ENCODE measurements at regions not wholly inside any gene's neighbourhood (a gene's known extent, or its start where the extent isn't known, plus 50 kb on each side); places are given as distances from the start of the nearest gene placed in this dataset.
"Not testable (repeated sequence)": the region's sequence is repeated elsewhere in the genome, so short reads cannot be mapped to it uniquely, and the experiment has no call there.

DNA sequence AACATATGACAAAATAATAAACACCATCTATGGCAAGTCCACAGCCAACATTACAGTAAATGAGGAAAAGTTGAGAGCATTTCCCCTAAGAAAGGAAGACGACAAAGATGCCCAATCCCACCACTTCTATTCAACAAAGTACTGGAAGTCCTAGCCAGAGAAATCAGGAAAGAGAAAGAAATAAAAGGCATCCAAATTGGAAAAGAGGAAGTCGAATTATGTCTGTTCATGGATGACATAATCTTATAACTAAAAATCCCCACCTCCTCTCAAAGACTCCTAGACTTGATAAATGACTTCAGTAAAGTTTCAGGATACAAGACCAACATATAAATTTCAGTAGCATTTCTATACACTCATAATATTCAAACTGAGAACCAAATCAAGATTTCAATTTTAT is 288.5 kb upstream of the POT1 start:
- DNase-seq = peak in 2 of 3 donors; percentile 3
- no CpG with 5 or more reads among the region's 2 CpGs for WGBS (ENCODE audit: insufficient coverage)
- Histone ChIP-seq H3K4me3 (ENCODE audit: control insufficient read depth in 1 of 7, extremely low read depth in 1 of 7, insufficient read depth in 4 of 7, low read depth in 2 of 7, low read length in 6 of 7) (no peak overlapping the region), H3K27ac (ENCODE audit: insufficient read depth in 1 of 2, low read depth in 1 of 2, low read length in 2 of 2, poor library complexity in 1 of 2, severe bottlenecking in 2 of 2) (no peak overlapping the region), H3K36me3 (ENCODE audit: control insufficient read depth in 4 of 4, insufficient read depth in 4 of 4, low read length in 3 of 4) (no peaks in the 10 kb centered on the region), H3K4me1 (ENCODE audit: control extremely low read depth in 1 of 4, control insufficient read depth in 4 of 4, insufficient read depth in 4 of 4, low read length in 3 of 4) (no peaks in the 10 kb centered on the region), H3K9me3 (ENCODE audit: control extremely low read depth in 1 of 5, control insufficient read depth in 4 of 5, insufficient read depth in 2 of 5, low read depth in 1 of 5, low read length in 4 of 5) (peaks cover 0 to 3% (median 0%) of the 10 kb centered on the region in 5 experiments), H3K27me3 (replicated peaks in 2 of 5; ENCODE audit: control insufficient read depth in 4 of 5, insufficient read depth in 5 of 5, low read length in 4 of 5) (no peaks in the 10 kb centered on the region)
- ChIA-PET CTCF (no interaction called here), POLR2A (no interaction called here)

GRCh38 chr7:125201002-125201401 is 271.4 kb upstream of the POT1 start:
- no peak for DNase-seq
- ChIA-PET POLR2A (no interaction called here), CTCF (no interaction called here)
- H3K36me3 ChIP-seq (ENCODE audit: control insufficient read depth in 4 of 4, insufficient read depth in 4 of 4, low read length in 3 of 4) = no peaks in the 10 kb centered on the region
- H3K27ac ChIP-seq (ENCODE audit: insufficient read depth in 1 of 2, low read depth in 1 of 2, low read length in 2 of 2, poor library complexity in 1 of 2, severe bottlenecking in 2 of 2) = no peak overlapping the region
- H3K4me1 ChIP-seq (ENCODE audit: control extremely low read depth in 1 of 4, control insufficient read depth in 4 of 4, insufficient read depth in 4 of 4, low read length in 3 of 4) = no peaks in the 10 kb centered on the region
- no CpG with 5 or more reads among the region's 4 CpGs for WGBS (ENCODE audit: insufficient coverage)
- H3K27me3 ChIP-seq (replicated peaks in 2 of 5; ENCODE audit: control insufficient read depth in 4 of 5, insufficient read depth in 5 of 5, low read length in 4 of 5) = no peaks in the 10 kb centered on the region
- H3K9me3 ChIP-seq (ENCODE audit: control extremely low read depth in 1 of 5, control insufficient read depth in 4 of 5, insufficient read depth in 2 of 5, low read depth in 1 of 5, low read length in 4 of 5) = no peaks in the 10 kb centered on the region
- no peak overlapping the region for H3K4me3 ChIP-seq (ENCODE audit: control insufficient read depth in 1 of 7, extremely low read depth in 1 of 7, insufficient read depth in 4 of 7, low read depth in 2 of 7, low read length in 6 of 7)

- POLR2A ChIA-PET = no interaction called here
- Histone ChIP-seq H3K27me3 (replicated peaks in 2 of 5; ENCODE audit: control insufficient read depth in 4 of 5, insufficient read depth in 5 of 5, low read length in 4 of 5) (no peaks in the 10 kb centered on the region), H3K36me3 (ENCODE audit: control insufficient read depth in 4 of 4, insufficient read depth in 4 of 4, low read length in 3 of 4) (no peaks in the 10 kb centered on the region), H3K4me3 (ENCODE audit: control insufficient read depth in 1 of 7, extremely low read depth in 1 of 7, insufficient read depth in 4 of 7, low read depth in 2 of 7, low read length in 6 of 7) (no peak overlapping the region), H3K4me1 (ENCODE audit: control extremely low read depth in 1 of 4, control insufficient read depth in 4 of 4, insufficient read depth in 4 of 4, low read length in 3 of 4) (no peaks in the 10 kb centered on the region), H3K27ac (ENCODE audit: insufficient read depth in 1 of 2, low read depth in 1 of 2, low read length in 2 of 2, poor library complexity in 1 of 2, severe bottlenecking in 2 of 2) (no peak overlapping the region), H3K9me3 (ENCODE audit: control extremely low read depth in 1 of 5, control insufficient read depth in 4 of 5, insufficient read depth in 2 of 5, low read depth in 1 of 5, low read length in 4 of 5) (peaks cover 0 to 7% (median 0%) of the 10 kb centered on the region in 5 experiments)
- WGBS (ENCODE audit: insufficient coverage) = 100% methylated on average over 3 of the region's 6 CpGs
- no peak for DNase-seq
- CTCF ChIA-PET = no interaction called here
Observed at GRCh38 chr7:125197731-125198393, 268.2 kb upstream of the POT1 start.

- no peak overlapping the region for H3K27ac ChIP-seq (ENCODE audit: insufficient read depth in 1 of 2, low read depth in 1 of 2, low read length in 2 of 2, poor library complexity in 1 of 2, severe bottlenecking in 2 of 2)
- peaks cover 0 to 10% (median 0%) of the 10 kb centered on the region in 5 experiments for H3K9me3 ChIP-seq (ENCODE audit: control extremely low read depth in 1 of 5, control insufficient read depth in 4 of 5, insufficient read depth in 2 of 5, low read depth in 1 of 5, low read length in 4 of 5)
- H3K36me3 ChIP-seq (ENCODE audit: control insufficient read depth in 4 of 4, insufficient read depth in 4 of 4, low read length in 3 of 4) = no peaks in the 10 kb centered on the region
- H3K27me3 ChIP-seq (replicated peaks in 2 of 5; ENCODE audit: control insufficient read depth in 4 of 5, insufficient read depth in 5 of 5, low read length in 4 of 5) = no peaks in the 10 kb centered on the region
- H3K4me1 ChIP-seq (ENCODE audit: control extremely low read depth in 1 of 4, control insufficient read depth in 4 of 4, insufficient read depth in 4 of 4, low read length in 3 of 4) = no peaks in the 10 kb centered on the region
- no peak overlapping the region for H3K4me3 ChIP-seq (ENCODE audit: control insufficient read depth in 1 of 7, extremely low read depth in 1 of 7, insufficient read depth in 4 of 7, low read depth in 2 of 7, low read length in 6 of 7)
- 100% methylated on average over 1 of the region's 1 CpG for WGBS (ENCODE audit: insufficient coverage)
- no peak for DNase-seq
- CTCF ChIA-PET = no interaction called here
- POLR2A ChIA-PET = no interaction called here
Observed at GRCh38 chr7:125195156-125195555, 265.5 kb upstream of the POT1 start.

DNA sequence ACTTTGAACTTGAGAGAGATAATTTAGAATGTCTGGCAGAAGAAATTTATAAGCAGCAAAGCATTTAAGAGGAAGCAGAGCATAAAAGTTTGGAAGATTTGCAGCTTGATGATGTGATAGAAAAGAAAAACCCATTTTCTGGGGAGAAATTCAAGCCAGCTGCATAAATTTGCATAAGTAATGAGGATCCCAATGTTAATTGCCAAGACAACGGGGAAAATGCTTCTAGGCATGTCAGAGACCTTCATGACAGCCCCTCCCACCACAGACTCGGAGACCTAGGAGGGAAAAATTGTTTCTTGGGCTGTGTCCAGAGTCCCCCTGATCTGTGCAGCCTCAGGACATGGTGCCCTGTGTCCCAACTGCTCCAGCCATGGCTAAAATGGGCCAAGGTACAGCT is 263.6 kb upstream of the POT1 start:
- no peak overlapping the region for H3K27ac ChIP-seq (ENCODE audit: insufficient read depth in 1 of 2, low read depth in 1 of 2, low read length in 2 of 2, poor library complexity in 1 of 2, severe bottlenecking in 2 of 2)
- H3K27me3 ChIP-seq (replicated peaks in 2 of 5; ENCODE audit: control insufficient read depth in 4 of 5, insufficient read depth in 5 of 5, low read length in 4 of 5) = no peaks in the 10 kb centered on the region
- 90% methylated on average over 2 of the region's 2 CpGs for WGBS (ENCODE audit: insufficient coverage)
- H3K4me1 ChIP-seq (ENCODE audit: control extremely low read depth in 1 of 4, control insufficient read depth in 4 of 4, insufficient read depth in 4 of 4, low read length in 3 of 4) = no peaks in the 10 kb centered on the region
- DNase-seq = no peak
- POLR2A ChIA-PET = no interaction called here
- peaks cover 0 to 10% (median 0%) of the 10 kb centered on the region in 5 experiments for H3K9me3 ChIP-seq (ENCODE audit: control extremely low read depth in 1 of 5, control insufficient read depth in 4 of 5, insufficient read depth in 2 of 5, low read depth in 1 of 5, low read length in 4 of 5)
- no peaks in the 10 kb centered on the region for H3K36me3 ChIP-seq (ENCODE audit: control insufficient read depth in 4 of 4, insufficient read depth in 4 of 4, low read length in 3 of 4)
- CTCF ChIA-PET = no interaction called here
- no peak overlapping the region for H3K4me3 ChIP-seq (ENCODE audit: control insufficient read depth in 1 of 7, extremely low read depth in 1 of 7, insufficient read depth in 4 of 7, low read depth in 2 of 7, low read length in 6 of 7)

GRCh38 chr7:125184801-125185200 is 255.2 kb upstream of the POT1 start:
- POLR2A ChIA-PET = no interaction called here
- WGBS (ENCODE audit: insufficient coverage) = no CpG with 5 or more reads among the region's 1 CpG

GRCh38 chr7:125181569-125182267 is 252.1 kb upstream of the POT1 start:
- H3K4me3 ChIP-seq (ENCODE audit: control insufficient read depth in 1 of 7, extremely low read depth in 1 of 7, insufficient read depth in 4 of 7, low read depth in 2 of 7, low read length in 6 of 7); H3K27ac ChIP-seq (ENCODE audit: insufficient read depth in 1 of 2, low read depth in 1 of 2, low read length in 2 of 2, poor library complexity in 1 of 2, severe bottlenecking in 2 of 2); CTCF ChIA-PET; H3K36me3 ChIP-seq (ENCODE audit: control insufficient read depth in 4 of 4, insufficient read depth in 4 of 4, low read length in 3 of 4); H3K4me1 ChIP-seq (ENCODE audit: control extremely low read depth in 1 of 4, control insufficient read depth in 4 of 4, insufficient read depth in 4 of 4, low read length in 3 of 4); DNase-seq; H3K27me3 ChIP-seq (replicated peaks in 2 of 5; ENCODE audit: control insufficient read depth in 4 of 5, insufficient read depth in 5 of 5, low read length in 4 of 5); H3K9me3 ChIP-seq (ENCODE audit: control extremely low read depth in 1 of 5, control insufficient read depth in 4 of 5, insufficient read depth in 2 of 5, low read depth in 1 of 5, low read length in 4 of 5); POLR2A ChIA-PET: not testable (repeated sequence)
- 100% methylated on average over 10 of the region's 26 CpGs for WGBS (ENCODE audit: insufficient coverage)

More at GRCh38 chr7:125184801-125185200, 255.2 kb upstream of the POT1 start:
- CTCF ChIA-PET = no interaction called here
- no peaks in the 10 kb centered on the region for H3K27me3 ChIP-seq (replicated peaks in 2 of 5; ENCODE audit: control insufficient read depth in 4 of 5, insufficient read depth in 5 of 5, low read length in 4 of 5)
- no peak for DNase-seq
- no peak overlapping the region for H3K27ac ChIP-seq (ENCODE audit: insufficient read depth in 1 of 2, low read depth in 1 of 2, low read length in 2 of 2, poor library complexity in 1 of 2, severe bottlenecking in 2 of 2)
- H3K4me1 ChIP-seq (ENCODE audit: control extremely low read depth in 1 of 4, control insufficient read depth in 4 of 4, insufficient read depth in 4 of 4, low read length in 3 of 4) = no peaks in the 10 kb centered on the region
- peaks cover 0 to 12% (median 0%) of the 10 kb centered on the region in 5 experiments for H3K9me3 ChIP-seq (ENCODE audit: control extremely low read depth in 1 of 5, control insufficient read depth in 4 of 5, insufficient read depth in 2 of 5, low read depth in 1 of 5, low read length in 4 of 5)
- H3K4me3 ChIP-seq (ENCODE audit: control insufficient read depth in 1 of 7, extremely low read depth in 1 of 7, insufficient read depth in 4 of 7, low read depth in 2 of 7, low read length in 6 of 7) = no peak overlapping the region
- H3K36me3 ChIP-seq (ENCODE audit: control insufficient read depth in 4 of 4, insufficient read depth in 4 of 4, low read length in 3 of 4) = no peaks in the 10 kb centered on the region
